HS-5 (cell line): ENCODE measurements at regions not wholly inside any gene's neighbourhood (a gene's known extent, or its start where the extent isn't known, plus 50 kb on each side); places are given as distances from the start of the nearest gene placed in this dataset.
"Not testable (repeated sequence)": the region's sequence is repeated elsewhere in the genome, so short reads cannot be mapped to it uniquely, and the experiment has no call there.

Experiments
- DNase-seq: peaks from one replicate; pipeline ENCODE4 v3.0.0-alpha.2; 2012; ENCODE audit warnings: low read depth

GRCh38 chr18:22739061-22739642 is 194.0 kb upstream of the RBBP8 start:
- no peak for DNase-seq

- no peak for DNase-seq
Observed at GRCh38 chr18:22739789-22740188, 193.3 kb upstream of the RBBP8 start.

DNA sequence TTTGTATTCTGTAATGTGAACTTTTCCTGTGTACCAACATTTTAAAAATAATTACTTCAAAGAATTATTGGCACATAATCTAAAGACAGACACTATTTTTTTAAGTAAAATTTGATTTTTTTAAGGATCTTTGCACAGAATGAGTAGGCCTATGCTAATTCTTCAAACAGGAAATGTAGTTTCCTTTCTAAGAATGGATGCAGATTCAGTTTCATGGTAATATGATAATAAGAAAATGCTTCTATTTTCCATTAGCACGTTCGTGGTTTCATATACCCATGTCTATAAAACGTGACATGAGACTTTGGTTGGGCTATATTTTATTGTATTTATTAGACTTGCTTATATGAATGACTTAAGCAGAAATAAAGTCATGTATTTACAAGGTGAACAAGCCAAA is 191.8 kb upstream of the RBBP8 start:
- no peak for DNase-seq

GRCh38 chr18:22742409-22742808 is 190.7 kb upstream of the RBBP8 start:
- no peak for DNase-seq

GRCh38 chr18:22745966-22746365 is 187.2 kb upstream of the RBBP8 start:
- DNase-seq, result no peak

- DNase-seq, result no peak
Observed at GRCh38 chr18:22752014-22752413, 181.1 kb upstream of the RBBP8 start.

DNA sequence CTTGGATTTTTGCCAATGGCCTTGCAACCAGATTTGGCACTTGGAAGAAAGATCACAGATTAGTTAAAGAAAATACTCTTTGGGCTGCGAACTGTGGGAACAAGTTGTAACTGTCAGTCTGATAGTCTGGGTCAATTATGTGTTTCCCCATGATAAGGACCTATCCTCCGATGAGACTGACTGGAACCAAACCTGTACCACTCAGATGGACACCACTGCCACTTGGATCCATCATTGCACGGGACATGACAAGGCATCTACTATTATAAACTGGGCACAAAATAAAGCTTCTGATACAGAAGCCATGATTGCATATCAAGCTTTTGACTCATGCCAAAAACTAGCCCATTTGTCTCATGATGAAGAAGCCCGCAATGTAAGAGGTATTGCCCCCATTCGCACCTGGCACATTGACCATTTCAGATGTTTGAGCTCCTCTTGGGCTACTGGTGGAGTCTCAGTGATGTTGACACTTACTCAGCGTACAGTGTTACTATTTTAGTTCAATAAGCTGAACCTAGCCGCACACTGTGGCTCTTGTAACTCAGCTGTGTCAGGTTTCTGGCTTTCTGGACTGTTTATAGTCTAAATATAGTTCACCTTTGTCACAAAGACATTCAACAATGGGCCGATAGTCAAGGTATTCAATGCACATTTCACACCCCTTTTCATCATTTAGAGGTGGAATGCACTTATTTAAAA is 179.8 kb upstream of the RBBP8 start:
- no peak for DNase-seq

GRCh38 chr18:22764005-22764404 is 169.1 kb upstream of the RBBP8 start:
- not testable (repeated sequence) for DNase-seq

- no peak for DNase-seq
Observed at GRCh38 chr18:22765896-22766295, 167.2 kb upstream of the RBBP8 start.

GRCh38 chr18:22767653-22768052 is 165.5 kb upstream of the RBBP8 start:
- no peak for DNase-seq

DNA sequence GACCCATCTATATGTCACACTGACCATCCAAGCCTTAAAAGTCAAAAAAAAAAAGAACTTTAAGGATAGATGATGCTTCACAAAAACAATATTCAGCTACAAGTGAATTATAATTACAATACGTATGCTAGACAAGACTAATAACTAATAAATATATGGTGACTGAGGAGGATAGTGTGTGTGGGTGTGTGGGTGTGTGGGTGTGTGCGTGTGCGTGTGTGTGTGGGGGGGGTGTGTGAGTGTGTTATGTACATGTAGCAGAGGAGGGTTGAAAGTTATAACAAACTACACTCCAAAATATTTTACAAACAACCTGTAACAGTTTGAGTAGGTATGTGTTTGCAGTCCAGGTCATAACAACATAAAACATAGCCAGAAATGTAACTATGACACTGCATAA is 159.2 kb upstream of the RBBP8 start:
- DNase-seq, result no peak

DNA sequence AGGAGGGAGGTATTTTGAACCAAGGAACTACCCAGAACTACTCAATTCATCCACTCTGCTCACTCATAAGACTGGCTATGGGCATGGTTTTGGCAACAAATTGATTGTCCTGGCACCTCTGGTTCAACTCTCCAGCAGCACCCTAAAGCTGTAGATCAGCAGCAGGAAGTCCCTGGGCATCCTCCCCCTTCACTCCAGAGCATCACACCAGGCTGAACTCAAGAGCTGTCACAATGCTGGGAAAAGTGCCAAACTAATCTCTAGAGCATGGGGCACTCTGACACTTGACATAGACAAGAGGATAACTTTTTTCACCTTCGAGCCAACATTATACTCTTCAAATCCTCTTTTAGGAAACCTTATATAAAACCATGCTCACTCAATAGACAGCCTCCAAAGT is 154.1 kb upstream of the RBBP8 start:
- DNase-seq, result no peak

- no peak for DNase-seq
Observed at GRCh38 chr18:22783245-22783644, 149.9 kb upstream of the RBBP8 start.

GRCh38 chr18:22783662-22784076 is 149.5 kb upstream of the RBBP8 start:
- no peak for DNase-seq

- no peak for DNase-seq
Observed at GRCh38 chr18:22789052-22789451, 144.1 kb upstream of the RBBP8 start.

DNA sequence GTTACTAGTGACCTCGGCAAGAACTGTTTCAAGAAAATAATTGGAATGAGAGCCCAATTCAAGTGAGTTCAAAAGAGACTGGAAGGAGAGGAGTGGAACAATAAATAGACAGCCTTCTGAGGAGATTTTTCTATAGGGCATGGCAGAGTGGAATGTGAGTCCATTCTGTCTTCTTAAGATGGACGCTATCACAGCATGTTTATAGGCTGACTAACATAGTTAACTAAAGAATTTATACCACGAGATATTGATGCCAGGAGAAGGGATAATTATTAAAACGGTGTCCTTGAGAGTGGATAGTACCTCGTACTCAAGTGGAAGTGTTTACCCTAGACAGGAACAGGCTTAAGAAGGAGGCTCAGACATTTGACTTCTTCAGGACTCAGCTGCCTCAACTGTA is 143.5 kb upstream of the RBBP8 start:
- DNase-seq, result no peak

GRCh38 chr18:22790545-22791309 is 142.4 kb upstream of the RBBP8 start:
- no peak for DNase-seq

- DNase-seq, result no peak
Observed at GRCh38 chr18:22791310-22791610, 141.9 kb upstream of the RBBP8 start.

DNA sequence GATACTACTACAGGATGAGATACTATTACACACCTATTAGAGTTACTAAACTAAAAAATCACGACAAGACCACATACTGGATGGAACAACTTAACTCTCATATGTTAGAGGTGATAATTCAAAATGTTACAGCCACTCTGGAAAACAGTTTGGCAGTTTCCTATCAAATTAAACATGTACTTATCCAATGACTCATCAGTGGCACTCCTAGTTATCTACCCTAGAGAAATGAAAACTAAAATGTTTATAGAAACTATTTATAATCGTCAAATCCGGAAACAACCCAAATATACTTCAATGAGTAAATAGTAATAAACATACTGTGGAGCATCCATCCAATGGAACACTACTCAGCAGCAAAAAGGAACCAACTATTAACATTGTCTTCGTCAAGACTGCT is 137.0 kb upstream of the RBBP8 start:
- no peak for DNase-seq

DNA sequence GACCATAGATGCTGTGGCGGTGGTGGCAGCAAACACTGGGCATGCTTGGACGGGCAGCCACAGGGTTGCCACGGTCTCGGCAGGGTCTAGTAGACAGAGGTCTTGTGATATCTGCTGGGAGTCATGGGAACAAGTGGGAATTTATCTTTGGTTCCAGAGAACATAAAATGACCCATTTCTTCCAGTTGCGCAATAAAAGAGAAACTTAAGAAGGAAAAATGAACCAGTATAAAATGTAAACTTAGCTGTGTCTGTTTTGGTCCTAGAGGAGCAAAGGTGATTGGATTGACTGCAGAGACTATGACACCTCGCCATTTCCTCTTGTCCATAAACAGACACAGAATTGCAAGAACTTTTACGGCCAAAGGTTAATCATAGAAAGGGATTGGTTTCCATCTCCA is 132.6 kb upstream of the RBBP8 start:
- no peak for DNase-seq

DNA sequence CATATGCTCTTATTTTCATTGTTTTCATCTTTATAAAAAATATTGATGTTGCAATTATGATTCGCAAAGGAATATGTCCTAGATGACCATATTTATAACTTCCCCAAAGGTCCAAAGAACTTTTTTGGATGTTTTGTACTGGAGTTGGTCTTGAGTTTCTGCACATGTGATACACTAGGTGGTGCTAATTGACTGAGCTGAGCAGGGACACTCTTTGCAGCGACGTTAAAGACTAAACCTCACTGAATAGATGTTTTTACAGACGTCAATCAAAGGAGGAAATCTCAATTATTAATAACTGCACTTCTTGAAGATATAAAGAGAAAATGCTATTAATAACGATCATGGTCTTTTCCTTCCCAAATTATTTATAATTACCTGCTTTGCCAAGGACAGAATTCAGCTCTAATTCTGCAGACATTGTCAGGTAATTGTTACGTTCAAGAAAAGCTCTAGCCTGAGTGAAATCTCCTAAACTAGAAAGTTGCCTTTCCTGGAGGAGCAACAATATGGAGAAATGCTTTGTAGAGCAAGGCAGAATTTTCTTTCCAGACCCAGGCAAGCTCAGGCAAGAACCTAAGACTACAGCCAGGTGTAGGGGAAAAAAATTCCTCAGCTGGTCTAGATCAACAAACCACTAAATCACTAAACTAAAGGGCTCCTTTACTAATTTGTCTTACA is 119.3 kb upstream of the RBBP8 start:
- no peak for DNase-seq

GRCh38 chr18:22814329-22814703 is 118.8 kb upstream of the RBBP8 start:
- DNase-seq, result no peak
